GM19023 (cell line): ENCODE measurements at regions not wholly inside any gene's neighbourhood (a gene's known extent, or its start where the extent isn't known, plus 50 kb on each side); places are given as distances from the start of the nearest gene placed in this dataset.
"Not testable (repeated sequence)": the region's sequence is repeated elsewhere in the genome, so short reads cannot be mapped to it uniquely, and the experiment has no call there.

Experiments used
- ATAC-seq: cut with Tn5 transposase; IDR thresholded peaks from one replicate; pipeline ENCODE4 v1.9.1; 2021; ENCODE audit warnings: mild to moderate bottlenecking, moderate library complexity; ENCODE audit not compliant: unreplicated experiment

GRCh38 chr14:23750357-23750756 is 114.2 kb downstream of the DHRS2 start:
- no peak for ATAC-seq

GRCh38 chr14:23751616-23752015 is 115.5 kb downstream of the DHRS2 start:
- ATAC-seq: no peak

GRCh38 chr14:23763394-23763793 is 127.2 kb downstream of the DHRS2 start:
- ATAC-seq: no peak

DNA sequence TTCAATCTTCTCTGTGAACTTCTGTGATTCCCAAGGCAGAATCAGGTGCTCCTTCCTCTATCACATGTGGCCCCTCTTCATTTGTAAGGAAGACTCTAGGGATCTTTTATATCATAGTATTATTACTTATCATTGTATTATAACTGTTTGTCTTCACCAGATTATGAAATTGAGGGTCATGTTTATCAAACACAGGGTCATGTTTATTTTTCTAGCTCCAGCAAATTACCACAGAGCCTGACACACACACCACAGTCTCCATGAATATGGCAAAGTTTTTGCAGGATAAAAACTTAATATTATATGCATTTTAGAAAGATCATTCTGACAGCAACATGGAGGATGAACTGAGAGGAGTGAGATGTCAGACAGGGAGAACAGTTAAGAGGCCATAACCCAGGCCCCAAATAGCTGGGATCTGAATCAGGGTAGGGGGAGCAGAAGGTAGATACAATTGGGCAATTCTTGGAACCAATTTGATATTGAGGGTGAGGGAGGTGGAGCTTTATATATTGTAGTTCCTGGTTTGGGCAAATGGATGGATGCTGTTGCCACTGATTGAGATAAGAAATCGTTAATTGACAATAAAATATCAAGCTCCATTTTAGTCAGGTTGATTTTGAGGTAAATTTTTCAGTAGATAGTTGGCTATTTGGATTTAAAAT is 130.7 kb downstream of the DHRS2 start:
- no peak for ATAC-seq

DNA sequence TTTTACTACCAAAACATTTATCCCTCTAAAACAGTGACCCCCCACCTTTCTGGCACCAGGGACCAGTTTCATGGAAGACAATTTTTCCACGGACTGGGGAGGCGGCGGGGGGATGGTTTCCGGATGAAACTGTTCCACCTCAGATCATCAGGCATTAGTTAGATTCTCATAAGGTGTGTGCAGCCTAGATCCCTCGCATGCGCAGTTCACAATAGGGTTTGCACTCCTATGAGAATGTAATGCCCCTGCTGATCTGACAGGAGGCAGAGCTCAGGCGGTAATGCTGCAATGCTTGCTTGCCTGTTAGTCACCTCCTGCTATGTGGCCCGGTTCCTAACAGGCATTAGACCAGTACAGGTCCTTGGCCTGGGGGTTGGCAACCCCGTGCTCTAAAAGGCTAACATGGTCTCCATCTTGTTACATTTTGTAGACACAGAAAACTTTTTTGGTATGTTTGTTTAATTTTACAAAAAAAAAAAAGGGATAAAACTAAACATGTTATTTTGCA is 133.1 kb downstream of the DHRS2 start:
- not testable (repeated sequence) for ATAC-seq

GRCh38 chr14:23773981-23774380 is 137.8 kb downstream of the DHRS2 start:
- no peak for ATAC-seq

DNA sequence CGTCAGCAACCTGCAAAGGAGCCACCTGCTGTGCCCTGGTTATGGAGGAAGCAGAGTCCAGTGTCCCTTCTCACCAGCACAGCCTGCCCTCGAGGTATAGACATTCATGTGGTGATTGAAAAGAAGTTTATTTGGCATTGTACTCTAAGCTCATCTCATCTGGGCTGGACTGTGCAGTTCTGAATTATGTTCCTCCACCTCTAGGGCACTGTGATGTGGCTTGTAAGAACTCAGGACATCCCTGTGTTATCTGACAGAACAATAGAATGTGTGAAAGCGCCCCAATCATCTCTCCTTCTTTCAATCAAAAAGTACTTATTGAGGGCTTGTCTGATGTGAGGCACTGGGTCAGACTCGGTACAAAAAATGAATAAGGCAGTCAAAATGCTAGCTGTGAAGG is 140.1 kb downstream of the DHRS2 start:
- ATAC-seq: no peak

- ATAC-seq: no peak
Observed at GRCh38 chr14:23785208-23785607, 149.0 kb downstream of the DHRS2 start.

DNA sequence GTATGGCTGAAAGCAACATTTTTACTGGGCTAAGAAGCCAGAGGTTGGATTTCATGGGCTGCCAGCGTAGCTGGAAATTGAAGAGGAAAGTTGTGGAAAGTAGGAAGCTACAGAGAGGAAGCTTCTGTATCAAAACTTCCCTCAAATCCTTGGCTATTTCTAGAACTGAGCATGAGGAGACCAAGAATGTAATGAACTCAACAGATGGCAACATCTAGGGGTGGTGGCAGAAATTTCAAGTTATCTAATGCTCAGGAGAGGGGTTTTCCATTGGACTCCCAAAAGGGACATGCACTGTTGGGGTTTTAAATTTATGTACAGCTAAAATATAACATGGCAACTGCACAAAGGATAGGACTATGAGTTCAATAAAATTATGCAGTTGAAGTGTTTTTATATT is 151.3 kb downstream of the DHRS2 start:
- no peak for ATAC-seq

GRCh38 chr14:23789696-23790095 is 153.5 kb downstream of the DHRS2 start:
- ATAC-seq: no peak

DNA sequence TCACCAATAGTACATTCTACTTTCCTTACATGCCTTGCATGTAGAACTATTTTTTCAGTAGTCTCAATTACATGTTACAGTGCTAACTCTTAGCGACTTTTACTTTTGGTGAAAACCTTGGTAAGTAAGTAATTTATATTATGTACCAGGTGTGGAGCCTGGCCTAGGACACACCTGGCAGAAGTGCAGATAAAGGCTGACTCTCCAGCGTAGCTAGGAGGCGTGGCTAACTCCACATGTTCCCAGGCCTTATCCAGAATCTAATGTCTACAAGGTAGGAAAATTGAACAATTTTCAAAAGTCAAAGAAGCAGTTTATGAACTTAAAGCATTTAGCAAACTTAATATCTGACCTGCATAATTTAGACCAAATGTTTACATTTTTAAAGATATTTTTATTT is 157.4 kb downstream of the DHRS2 start:
- no peak for ATAC-seq

DNA sequence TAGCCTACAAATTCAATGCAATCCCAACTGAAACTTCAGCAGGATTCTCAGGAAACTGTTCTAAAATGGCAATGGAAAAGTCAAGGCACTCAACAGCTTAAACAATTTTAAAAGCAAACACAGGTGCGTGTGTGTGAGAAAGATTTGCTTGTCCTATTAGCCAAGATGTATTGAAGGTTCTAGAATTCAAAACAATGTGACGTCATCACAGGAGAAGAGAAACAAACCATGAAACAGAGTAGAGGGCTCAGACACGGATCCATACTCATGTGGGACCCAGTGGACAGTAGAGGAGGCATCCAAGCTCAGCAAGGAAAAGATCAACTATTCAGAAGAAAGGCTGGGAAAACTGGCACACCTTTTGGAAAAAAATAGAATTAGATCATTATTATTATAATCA is 152.8 kb upstream of the DHRS4 start:
- ATAC-seq: no peak

GRCh38 chr14:23801766-23802165 is 151.8 kb upstream of the DHRS4 start:
- no peak for ATAC-seq

DNA sequence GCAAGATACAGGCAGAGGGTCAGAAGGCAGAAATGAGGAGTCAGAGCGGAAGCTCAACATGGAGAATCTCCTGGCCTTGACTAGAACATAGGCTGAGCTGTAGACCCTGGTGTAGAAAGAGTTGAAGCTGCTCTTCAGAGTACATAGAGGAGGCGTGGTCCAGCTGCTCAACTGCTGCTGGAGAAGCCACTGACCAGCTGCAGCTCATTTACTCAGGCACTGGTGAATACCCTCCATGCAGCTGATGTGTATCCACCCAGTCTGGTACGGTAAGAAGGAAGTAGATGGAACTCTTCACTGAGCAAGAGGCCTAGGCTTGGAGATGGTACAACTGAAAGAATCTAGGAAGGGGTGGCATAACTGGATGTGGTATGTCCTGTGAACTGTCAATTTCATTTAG is 148.8 kb upstream of the DHRS4 start:
- no peak for ATAC-seq

GRCh38 chr14:23805761-23806160 is 147.8 kb upstream of the DHRS4 start:
- no peak for ATAC-seq

DNA sequence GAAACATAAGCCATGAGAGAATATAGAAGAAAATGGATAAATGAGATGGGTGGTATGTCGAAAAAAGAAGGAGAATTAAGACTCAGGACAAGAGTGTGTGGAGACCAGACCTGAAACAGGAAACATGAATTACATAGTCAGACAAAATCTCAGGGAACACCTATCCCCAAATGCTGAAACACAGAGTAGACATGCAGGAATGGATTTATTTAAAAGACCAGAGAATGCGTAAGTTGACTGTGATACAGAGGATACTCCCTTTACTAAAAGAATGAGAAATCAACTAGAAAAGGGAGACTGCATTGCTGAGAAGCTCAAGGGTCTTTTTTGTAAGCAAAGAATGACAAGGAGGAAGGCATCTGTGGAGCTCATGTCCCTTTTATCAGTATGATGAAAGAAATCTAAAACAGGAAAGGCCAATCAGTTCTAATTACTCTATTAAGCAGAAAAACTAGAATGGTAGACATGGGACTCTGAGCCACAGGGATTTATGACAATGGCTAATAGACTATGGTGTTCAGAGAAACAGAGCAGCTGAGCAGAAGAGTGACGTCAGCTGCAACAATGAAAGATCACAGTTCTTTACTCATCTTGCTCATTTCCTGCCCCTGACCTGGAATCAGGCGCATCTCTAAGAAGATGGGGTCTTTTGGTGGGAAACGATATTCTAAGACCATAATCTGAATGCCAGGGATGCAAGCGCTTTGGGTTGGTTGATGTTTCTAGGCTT is 138.9 kb upstream of the DHRS4 start:
- no peak for ATAC-seq

GRCh38 chr14:23816371-23816770 is 137.2 kb upstream of the DHRS4 start:
- ATAC-seq: no peak

DNA sequence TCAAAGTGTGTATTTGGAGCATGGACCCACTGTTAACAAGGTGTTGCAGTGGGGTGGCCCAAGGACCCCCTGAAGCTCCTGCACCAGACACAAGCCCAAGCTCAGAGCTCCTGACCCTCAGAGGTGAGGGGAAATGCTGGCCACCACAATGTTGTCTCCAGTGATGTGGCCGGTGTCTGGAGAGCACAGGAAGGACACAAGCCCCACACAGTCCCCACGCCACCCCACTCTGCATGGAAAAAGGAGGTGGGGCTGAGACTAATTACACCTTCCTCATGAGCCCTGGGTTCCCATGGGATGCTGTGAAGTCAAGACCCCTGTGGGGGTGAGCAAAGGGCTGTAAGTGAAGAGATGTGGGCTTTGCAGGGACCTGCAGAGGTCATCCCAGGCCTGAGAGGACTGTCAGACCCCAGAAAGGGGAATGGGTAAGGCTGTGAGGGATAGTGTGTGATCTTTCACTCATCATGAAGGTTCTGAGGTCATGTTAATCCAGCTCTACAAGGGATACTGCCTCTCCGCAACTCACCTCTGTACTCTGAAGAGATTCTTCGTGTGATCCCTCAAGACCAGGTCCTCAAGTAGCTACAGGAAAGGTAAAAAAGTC is 136.3 kb upstream of the DHRS4 start:
- no peak for ATAC-seq

DNA sequence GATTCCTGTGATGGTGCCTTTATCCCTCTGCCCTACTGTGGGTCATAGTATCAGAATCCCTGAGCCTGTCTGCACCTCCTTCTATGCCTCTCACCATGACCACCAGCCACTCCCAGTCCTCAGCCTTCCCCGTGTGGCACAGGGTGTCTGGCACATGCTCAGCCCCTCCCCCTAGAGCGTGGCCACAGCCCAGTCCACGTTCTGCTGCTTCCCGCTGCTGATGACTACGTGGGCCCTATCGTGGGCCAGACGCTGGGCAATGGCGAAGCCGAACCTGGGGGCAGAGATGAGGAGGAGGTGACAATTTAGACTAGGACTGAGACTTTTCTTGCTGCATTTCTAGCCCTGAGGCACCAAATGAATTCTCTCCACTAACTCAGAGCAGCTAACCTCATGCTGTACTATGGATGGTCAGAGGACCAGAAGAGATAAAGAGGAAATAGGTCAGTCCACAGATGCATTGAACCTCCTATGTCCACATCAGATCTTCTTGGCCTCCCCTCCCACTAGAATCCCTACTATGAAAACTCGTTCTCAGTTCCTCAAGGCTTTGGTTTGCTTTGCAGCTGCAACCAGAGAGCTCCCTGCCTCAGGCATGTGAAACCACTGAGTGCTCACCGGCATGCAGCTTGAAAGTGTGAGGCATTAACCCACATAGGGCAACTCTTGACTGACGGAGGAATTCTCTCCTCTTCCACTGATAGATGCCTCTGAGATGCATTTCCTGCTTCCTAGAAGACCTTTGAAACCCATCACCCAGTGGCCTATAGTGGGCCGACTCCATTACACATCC is 126.3 kb upstream of the DHRS4 start:
- ATAC-seq: no peak

GRCh38 chr14:23828001-23828400 is 125.6 kb upstream of the DHRS4 start:
- no peak for ATAC-seq

GRCh38 chr14:23828616-23829015 is 125.0 kb upstream of the DHRS4 start:
- ATAC-seq: no peak
